HL-60 (cell line): ENCODE measurements at regions not wholly inside any gene's neighbourhood (a gene's known extent, or its start where the extent isn't known, plus 50 kb on each side); places are given as distances from the start of the nearest gene placed in this dataset.

Source experiments
- DNase-seq, 2 experiments: peaks; one replicate each; pipeline ENCODE4 v3.0.0-alpha.2; 2010 to 2020; ENCODE audit warnings: low read depth in 1 of 2, low spot score in 1 of 2
- H3K27ac ChIP-seq: fragments of 250-450 bp; sonication (Bioruptor Pico); replicated peaks from 2 replicates; pipeline ENCODE4 v1.5.1; 2020; ENCODE audit warnings: mild to moderate bottlenecking, moderate library complexity
- H3K27me3 ChIP-seq: fragments of 250-450 bp; sonication (Bioruptor Pico); 2 replicates; pipeline ENCODE4 v1.5.1; 2021; ENCODE audit warnings: mild to moderate bottlenecking, moderate library complexity; ENCODE audit not compliant: insufficient read depth, poor library complexity, severe bottlenecking
- H3K4me3 ChIP-seq: replicated peaks from 2 replicates; pipeline ENCODE4 v1.5.1; 2011; ENCODE audit warnings: mild to moderate bottlenecking, control low read depth, low read length; ENCODE audit not compliant: insufficient read depth
- GABPA ChIP-seq: IDR thresholded peaks from 2 replicates; pipeline ENCODE4 v1.6.1; 2012; ENCODE audit warnings: low read depth
- POLR2AphosphoS5 ChIP-seq: IDR thresholded peaks from 2 replicates; pipeline ENCODE4 v1.6.1; 2012; ENCODE audit warnings: low read depth
- SPI1 ChIP-seq: IDR thresholded peaks from 2 replicates; pipeline ENCODE4 v1.6.1; 2012; ENCODE audit warnings: low read depth, mild to moderate bottlenecking, borderline replicate concordance
- TF ChIP-seq, protein P1 (sequence below): IDR thresholded peaks from 2 replicates; pipeline ENCODE4 v1.6.1; 2012; ENCODE audit warnings: low read depth; ENCODE audit not compliant: insufficient replicate concordance
- TF ChIP-seq, protein P2 (sequence below): IDR thresholded peaks from one replicate; pipeline ENCODE4 v1.5.1; 2011; ENCODE audit warnings: low read length, control low read depth, inconsistent platforms; ENCODE audit not compliant: insufficient read depth

DNA sequence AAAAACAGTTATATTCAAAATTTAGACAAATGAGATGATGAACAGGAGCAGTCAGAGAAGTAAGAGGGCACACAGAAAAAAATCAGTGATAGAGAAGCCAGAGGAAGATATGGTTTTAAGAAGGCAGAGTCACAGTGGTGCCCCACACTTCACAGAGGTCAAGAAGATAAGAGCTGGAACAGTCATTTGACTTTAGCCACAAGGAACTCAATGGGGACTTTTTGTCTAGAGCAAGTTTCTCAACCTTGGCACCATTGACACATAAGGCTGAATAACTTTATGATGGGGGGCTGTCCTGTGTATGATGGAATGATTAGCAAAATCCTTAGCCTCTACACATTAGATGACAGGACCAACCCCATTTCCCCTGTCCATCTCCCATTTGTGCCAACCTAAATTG lies 172.8 kb upstream of the PLEKHG7 start:
- Histone ChIP-seq H3K27ac (no peak overlapping the region), H3K4me3 (no peak overlapping the region), H3K27me3 (no peaks in the 10 kb centered on the region)
- TF ChIP-seq, protein P1, sequence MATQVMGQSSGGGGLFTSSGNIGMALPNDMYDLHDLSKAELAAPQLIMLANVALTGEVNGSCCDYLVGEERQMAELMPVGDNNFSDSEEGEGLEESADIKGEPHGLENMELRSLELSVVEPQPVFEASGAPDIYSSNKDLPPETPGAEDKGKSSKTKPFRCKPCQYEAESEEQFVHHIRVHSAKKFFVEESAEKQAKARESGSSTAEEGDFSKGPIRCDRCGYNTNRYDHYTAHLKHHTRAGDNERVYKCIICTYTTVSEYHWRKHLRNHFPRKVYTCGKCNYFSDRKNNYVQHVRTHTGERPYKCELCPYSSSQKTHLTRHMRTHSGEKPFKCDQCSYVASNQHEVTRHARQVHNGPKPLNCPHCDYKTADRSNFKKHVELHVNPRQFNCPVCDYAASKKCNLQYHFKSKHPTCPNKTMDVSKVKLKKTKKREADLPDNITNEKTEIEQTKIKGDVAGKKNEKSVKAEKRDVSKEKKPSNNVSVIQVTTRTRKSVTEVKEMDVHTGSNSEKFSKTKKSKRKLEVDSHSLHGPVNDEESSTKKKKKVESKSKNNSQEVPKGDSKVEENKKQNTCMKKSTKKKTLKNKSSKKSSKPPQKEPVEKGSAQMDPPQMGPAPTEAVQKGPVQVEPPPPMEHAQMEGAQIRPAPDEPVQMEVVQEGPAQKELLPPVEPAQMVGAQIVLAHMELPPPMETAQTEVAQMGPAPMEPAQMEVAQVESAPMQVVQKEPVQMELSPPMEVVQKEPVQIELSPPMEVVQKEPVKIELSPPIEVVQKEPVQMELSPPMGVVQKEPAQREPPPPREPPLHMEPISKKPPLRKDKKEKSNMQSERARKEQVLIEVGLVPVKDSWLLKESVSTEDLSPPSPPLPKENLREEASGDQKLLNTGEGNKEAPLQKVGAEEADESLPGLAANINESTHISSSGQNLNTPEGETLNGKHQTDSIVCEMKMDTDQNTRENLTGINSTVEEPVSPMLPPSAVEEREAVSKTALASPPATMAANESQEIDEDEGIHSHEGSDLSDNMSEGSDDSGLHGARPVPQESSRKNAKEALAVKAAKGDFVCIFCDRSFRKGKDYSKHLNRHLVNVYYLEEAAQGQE, result no peak
- TF ChIP-seq GABPA (no peak), SPI1 (no peak), POLR2AphosphoS5 (no peak)
- TF ChIP-seq, protein P2, sequence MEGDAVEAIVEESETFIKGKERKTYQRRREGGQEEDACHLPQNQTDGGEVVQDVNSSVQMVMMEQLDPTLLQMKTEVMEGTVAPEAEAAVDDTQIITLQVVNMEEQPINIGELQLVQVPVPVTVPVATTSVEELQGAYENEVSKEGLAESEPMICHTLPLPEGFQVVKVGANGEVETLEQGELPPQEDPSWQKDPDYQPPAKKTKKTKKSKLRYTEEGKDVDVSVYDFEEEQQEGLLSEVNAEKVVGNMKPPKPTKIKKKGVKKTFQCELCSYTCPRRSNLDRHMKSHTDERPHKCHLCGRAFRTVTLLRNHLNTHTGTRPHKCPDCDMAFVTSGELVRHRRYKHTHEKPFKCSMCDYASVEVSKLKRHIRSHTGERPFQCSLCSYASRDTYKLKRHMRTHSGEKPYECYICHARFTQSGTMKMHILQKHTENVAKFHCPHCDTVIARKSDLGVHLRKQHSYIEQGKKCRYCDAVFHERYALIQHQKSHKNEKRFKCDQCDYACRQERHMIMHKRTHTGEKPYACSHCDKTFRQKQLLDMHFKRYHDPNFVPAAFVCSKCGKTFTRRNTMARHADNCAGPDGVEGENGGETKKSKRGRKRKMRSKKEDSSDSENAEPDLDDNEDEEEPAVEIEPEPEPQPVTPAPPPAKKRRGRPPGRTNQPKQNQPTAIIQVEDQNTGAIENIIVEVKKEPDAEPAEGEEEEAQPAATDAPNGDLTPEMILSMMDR, result no peak
- no peak for DNase-seq

GRCh38 chr12:92528586-92528985 lies 174.2 kb upstream of the PLEKHG7 start:
- DNase-seq, result no peak
- Histone ChIP-seq H3K27me3 (no peaks in the 10 kb centered on the region), H3K4me3 (no peak overlapping the region), H3K27ac (no peak overlapping the region)
- no peak for TF ChIP-seq POLR2AphosphoS5
- no peak for TF ChIP-seq SPI1
- no peak for TF ChIP-seq GABPA
- TF ChIP-seq, protein P1, result no peak
- TF ChIP-seq, protein P2, result no peak

- Histone ChIP-seq H3K27me3 (no peaks in the 10 kb centered on the region), H3K27ac (no peak overlapping the region), H3K4me3 (no peak overlapping the region)
- no peak for TF ChIP-seq GABPA
- no peak for TF ChIP-seq POLR2AphosphoS5
- no peak for TF ChIP-seq SPI1
- TF ChIP-seq, protein P2, result no peak
- TF ChIP-seq, protein P1, result no peak
- DNase-seq, result no peak
Observed at GRCh38 chr12:92528097-92528496, 174.7 kb upstream of the PLEKHG7 start.
